GM23338 (cell line): ENCODE measurements at regions not wholly inside any gene's neighbourhood (a gene's known extent, or its start where the extent isn't known, plus 50 kb on each side); places are given as distances from the start of the nearest gene placed in this dataset.

ENCODE experiments used
- CTCF ChIP-seq, 2 experiments: fragments of 200-600 bp in 1 of 2; sonication (generic) in 1 of 2; conservative IDR thresholded peaks; 2 replicates each; pipeline versions ENCODE4 v1.5.1 to v1.6.1; 2016 to 2017; ENCODE audit warnings: antibody characterized with exemption in 2 of 2, low read depth in 2 of 2, mild to moderate bottlenecking in 2 of 2, moderate library complexity in 1 of 2
- EZH2 ChIP-seq: fragments of 200-600 bp; sonication (generic); IDR thresholded peaks from one replicate; pipeline ENCODE4 v1.8.0; 2017; ENCODE audit warnings: antibody characterized with exemption, mild to moderate bottlenecking, low read depth; ENCODE audit not compliant: unreplicated experiment
- JUNB ChIP-seq: IDR thresholded peaks from one replicate; pipeline ENCODE4 v1.6.1; 2016; ENCODE audit warnings: antibody characterized with exemption; ENCODE audit not compliant: unreplicated experiment
- POLR2AphosphoS5 ChIP-seq: IDR thresholded peaks from 2 replicates; pipeline ENCODE4 v1.6.1; 2016; ENCODE audit warnings: antibody characterized with exemption, low read depth

- TF ChIP-seq CTCF (conservative IDR thresholded peaks at IDR 0.05; ENCODE audit: low read depth in 2 of 2), result no peak
- no peak for TF ChIP-seq JUNB
- TF ChIP-seq POLR2AphosphoS5, result no peak
- TF ChIP-seq EZH2, result no peak
Measured at GRCh38 chr1:109845658-109846057, 65.0 kb upstream of the CSF1 start.
